AG10803 (cell line): ENCODE measurements at regions not wholly inside any gene's neighbourhood (a gene's known extent, or its start where the extent isn't known, plus 50 kb on each side); places are given as distances from the start of the nearest gene placed in this dataset.

Experiments
- DNase-seq: peaks from one replicate; pipeline ENCODE4 v3.0.0; 2010; ENCODE audit warnings: low read depth
- H3K4me3 ChIP-seq: 2 replicates; pipeline ENCODE4 v1.5.1; 2011; ENCODE audit warnings: mild to moderate bottlenecking, low read length, control low read depth
- TF ChIP-seq, protein P1 (sequence below): conservative IDR thresholded peaks from 2 replicates; pipeline ENCODE4 v1.5.1; 2011; ENCODE audit warnings: mild to moderate bottlenecking, low read length, control low read depth, inconsistent platforms

DNA sequence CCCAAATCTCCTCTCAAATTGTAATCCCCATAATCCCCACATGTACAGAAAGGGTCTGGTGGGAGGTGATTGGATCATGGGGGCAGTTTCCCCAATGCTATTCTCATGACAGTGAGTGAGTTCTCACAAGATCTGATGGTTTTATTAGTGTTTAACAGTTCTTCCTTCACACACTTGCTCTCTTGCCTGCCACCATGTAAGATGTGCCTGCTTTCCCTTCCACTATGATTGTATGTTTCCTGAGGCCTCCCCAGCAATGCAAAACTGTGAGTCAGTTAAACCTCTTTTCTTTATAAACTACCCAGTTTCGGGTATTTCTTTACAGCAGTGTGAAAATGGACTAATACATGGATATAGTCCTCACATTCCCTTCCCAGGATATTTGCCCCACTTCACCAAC, 126.7 kb upstream of the SPATA12 start:
- DNase-seq = no peak
- no peak overlapping the region for H3K4me3 ChIP-seq
- TF ChIP-seq, protein P1, sequence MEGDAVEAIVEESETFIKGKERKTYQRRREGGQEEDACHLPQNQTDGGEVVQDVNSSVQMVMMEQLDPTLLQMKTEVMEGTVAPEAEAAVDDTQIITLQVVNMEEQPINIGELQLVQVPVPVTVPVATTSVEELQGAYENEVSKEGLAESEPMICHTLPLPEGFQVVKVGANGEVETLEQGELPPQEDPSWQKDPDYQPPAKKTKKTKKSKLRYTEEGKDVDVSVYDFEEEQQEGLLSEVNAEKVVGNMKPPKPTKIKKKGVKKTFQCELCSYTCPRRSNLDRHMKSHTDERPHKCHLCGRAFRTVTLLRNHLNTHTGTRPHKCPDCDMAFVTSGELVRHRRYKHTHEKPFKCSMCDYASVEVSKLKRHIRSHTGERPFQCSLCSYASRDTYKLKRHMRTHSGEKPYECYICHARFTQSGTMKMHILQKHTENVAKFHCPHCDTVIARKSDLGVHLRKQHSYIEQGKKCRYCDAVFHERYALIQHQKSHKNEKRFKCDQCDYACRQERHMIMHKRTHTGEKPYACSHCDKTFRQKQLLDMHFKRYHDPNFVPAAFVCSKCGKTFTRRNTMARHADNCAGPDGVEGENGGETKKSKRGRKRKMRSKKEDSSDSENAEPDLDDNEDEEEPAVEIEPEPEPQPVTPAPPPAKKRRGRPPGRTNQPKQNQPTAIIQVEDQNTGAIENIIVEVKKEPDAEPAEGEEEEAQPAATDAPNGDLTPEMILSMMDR = no peak

DNA sequence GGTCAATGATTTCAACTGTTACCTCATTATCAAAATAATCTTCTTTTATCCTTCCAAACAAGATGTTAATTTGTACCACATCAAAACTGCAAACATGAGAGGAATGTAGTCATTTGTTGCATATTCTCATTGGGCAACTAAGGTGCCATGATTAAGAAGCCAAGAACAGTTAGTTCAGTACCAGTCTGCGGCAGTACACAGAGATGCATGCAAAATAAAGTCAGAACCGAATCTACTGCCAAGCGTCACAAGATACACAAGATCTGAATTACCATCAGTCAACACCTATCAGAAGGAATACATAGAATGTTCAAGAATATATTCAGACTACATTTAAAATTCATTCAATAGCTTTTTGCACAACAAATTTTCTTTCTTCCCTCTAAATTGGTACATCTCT, 127.6 kb upstream of the SPATA12 start:
- TF ChIP-seq, protein P1 = no peak
- no peak for DNase-seq
- H3K4me3 ChIP-seq = no peak overlapping the region

DNA sequence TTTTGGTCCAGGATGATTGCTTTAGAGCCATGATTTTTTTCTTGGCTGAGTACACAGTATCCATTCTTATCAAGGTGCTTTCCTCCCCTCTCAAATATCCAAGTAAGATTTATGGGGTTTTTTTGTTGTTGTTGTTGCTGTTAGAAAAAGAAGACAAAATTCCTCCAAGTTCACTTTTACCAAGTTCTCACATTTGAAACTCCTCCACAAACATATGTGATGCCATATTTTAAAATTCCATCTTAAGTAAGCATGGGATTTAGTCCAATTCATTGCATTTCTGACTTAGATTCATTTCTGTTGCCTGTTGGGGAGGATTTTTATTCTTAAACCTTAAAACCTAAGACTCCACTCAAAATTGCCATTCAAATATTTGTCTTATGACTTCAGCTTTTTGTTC, 128.6 kb upstream of the SPATA12 start:
- TF ChIP-seq, protein P1 = no peak
- H3K4me3 ChIP-seq = no peak overlapping the region
- no peak for DNase-seq

DNA sequence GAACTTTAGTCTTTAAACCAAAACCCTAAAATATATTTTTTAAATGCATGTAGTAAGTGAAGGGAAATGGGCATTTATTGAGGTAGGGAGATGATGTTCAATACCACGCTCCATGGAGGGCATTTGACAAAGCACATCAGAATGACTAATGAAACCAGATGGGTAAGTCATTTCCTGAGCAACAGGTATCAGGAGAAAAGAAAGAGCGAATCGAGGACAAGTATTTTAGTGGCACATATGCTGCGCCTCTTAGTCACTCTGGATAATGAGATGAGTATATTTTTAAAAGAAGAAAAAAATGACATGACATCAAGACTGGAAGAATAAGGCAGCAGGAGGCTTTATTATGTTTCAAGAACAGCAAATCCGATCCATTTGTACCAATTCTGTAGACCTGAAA, 129.0 kb upstream of the ARHGEF3 start:
- TF ChIP-seq, protein P1 = no peak
- no peak for DNase-seq
- H3K4me3 ChIP-seq = no peak overlapping the region

DNA sequence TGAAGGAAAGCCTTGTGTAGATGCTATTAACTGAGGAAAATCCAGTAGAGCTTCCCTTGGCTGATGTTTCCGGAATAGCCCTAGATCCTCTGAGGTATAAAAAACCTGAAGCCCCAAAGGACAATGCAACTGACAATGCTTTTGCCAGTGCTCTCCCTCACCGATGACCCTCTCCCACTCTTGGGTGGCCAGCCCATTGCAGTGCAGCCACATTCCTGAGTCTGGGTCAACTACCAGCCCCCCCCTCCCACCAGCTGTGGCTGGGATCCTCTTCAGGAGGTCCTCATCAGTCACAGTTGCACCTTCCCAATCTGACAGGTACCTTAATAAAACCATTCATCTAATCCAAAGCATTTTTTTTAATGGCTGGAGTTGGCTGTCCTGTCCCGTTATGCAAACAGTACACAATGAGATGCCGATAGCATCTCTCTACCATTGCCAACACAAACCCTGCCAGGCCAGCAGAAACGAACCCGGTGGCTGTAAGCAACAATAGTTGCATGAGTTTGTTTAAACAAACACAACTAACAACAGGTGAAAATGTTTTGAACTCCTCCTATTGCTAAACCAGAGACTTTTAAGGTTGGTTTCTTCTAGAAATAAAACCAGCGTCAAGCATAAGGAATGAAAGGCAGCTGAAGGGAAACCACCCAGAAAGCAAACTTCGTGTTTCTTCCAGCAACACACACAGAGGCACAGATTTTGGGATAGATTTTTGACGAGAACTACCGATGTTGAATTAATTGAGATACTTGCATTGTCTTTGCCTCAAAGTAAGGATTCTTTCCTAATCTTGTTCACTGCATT, 128.3 kb upstream of the ARHGEF3 start:
- TF ChIP-seq, protein P1 = no peak
- no peak for DNase-seq
- no peak overlapping the region for H3K4me3 ChIP-seq

DNA sequence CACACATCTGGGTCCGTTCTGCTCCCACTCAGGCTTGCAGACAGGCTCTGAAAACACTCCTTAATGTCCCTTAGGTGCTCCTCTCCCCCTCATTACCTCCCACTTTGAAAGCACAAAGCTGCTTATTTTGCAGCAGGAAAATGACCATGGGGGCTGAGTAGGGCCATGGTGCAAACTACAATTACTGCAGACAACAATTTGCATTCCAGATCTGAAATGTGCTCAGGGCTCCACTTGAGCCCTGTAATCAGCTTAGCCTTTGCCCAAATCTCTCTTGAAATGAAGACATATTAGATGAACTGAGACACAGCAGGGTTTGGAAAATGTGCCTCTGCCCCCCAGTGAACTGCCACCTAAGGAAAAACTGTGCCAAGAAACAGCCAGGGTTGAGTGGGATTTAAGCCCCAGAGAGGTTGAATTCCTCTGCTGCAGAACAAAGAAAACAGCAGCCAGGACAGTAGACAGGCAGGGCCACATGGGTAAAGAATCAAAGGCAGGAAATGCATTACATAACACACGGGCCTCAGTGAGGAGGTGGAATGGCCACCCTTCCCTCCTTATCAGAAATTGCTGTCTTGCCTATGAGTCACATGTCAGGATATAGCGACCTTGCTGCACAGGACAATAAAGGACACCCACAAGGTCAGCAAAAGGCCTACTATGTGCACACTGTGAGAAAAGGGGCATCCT, 126.8 kb upstream of the ARHGEF3 start:
- TF ChIP-seq, protein P1 = no peak
- peak; percentile 14 for DNase-seq
- H3K4me3 ChIP-seq = no peak overlapping the region

DNA sequence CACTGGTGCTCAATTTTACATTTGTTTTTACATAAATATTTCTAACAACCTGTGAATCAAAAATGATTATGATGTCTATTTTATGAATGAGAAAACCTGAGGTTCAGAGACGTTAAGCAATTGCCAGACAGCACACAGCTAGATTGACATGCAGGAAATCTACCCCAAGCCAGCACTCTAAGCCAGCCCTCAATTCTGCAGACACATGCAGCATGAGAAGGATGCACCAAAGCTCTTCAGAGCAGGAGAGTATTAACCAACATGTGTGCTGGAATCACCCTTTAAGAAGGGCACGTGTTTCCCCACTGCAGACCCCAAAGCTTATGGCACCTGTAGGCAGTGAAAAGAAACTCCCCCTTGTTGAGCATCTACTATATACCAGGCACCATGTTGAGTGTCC, 126.1 kb upstream of the ARHGEF3 start:
- no peak overlapping the region for H3K4me3 ChIP-seq
- TF ChIP-seq, protein P1 = no peak
- no peak for DNase-seq
